Hepatocyte (in vitro differentiated cells): ENCODE measurements at regions not wholly inside any gene's neighbourhood (a gene's known extent, or its start where the extent isn't known, plus 50 kb on each side); places are given as distances from the start of the nearest gene placed in this dataset.

Experiments
- DNase-seq: peaks from one replicate; pipeline ENCODE4 v3.0.0-alpha.2; 2016; ENCODE audit warnings: low spot score
- H2AFZ ChIP-seq: fragments of 200-600 bp; sonication (generic); 2 replicates; pipeline ENCODE4 v1.6.0; 2016; ENCODE audit warnings: antibody characterized with exemption, mild to moderate bottlenecking
- H3K27ac ChIP-seq: fragments of 200-600 bp; sonication (generic); 2 replicates; pipeline ENCODE4 v1.5.1; 2016; ENCODE audit warnings: mild to moderate bottlenecking
- H3K27me3 ChIP-seq: fragments of 200-600 bp; sonication (generic); 2 replicates; pipeline ENCODE4 v1.6.1; 2016
- H3K36me3 ChIP-seq: fragments of 200-600 bp; sonication (generic); replicated peaks from 2 replicates; pipeline ENCODE4 v1.5.1; 2016; ENCODE audit warnings: low read depth; ENCODE audit not compliant: insufficient read depth
- H3K4me1 ChIP-seq: fragments of 200-600 bp; sonication (generic); 2 replicates; pipeline ENCODE4 v1.5.1; 2016; ENCODE audit warnings: mild to moderate bottlenecking, moderate library complexity; ENCODE audit not compliant: insufficient read depth
- H3K4me2 ChIP-seq: fragments of 200-600 bp; sonication (generic); 2 replicates; pipeline ENCODE4 v1.6.0; 2016
- H3K4me3 ChIP-seq: fragments of 200-600 bp; sonication (generic); 2 replicates; pipeline ENCODE4 v1.5.1; 2016; ENCODE audit warnings: mild to moderate bottlenecking
- H3K79me2 ChIP-seq: fragments of 200-600 bp; sonication (generic); 2 replicates; pipeline ENCODE4 v1.6.0; 2017; ENCODE audit warnings: mild to moderate bottlenecking
- H3K9me2 ChIP-seq: fragments of 200-600 bp; sonication (generic); replicated peaks from 2 replicates; pipeline ENCODE4 v1.6.0; 2017; ENCODE audit warnings: mild to moderate bottlenecking; ENCODE audit not compliant: insufficient read depth
- H3K9me3 ChIP-seq: fragments of 200-600 bp; sonication (generic); 2 replicates; pipeline ENCODE4 v1.5.1; 2016; ENCODE audit warnings: low read depth, mild to moderate bottlenecking
- H4K20me1 ChIP-seq: fragments of 200-600 bp; sonication (generic); 2 replicates; pipeline ENCODE4 v1.6.0; 2016; ENCODE audit warnings: mild to moderate bottlenecking; ENCODE audit not compliant: insufficient read depth, poor library complexity, severe bottlenecking
- EZH2 ChIP-seq: fragments of 200-600 bp; sonication (generic); IDR thresholded peaks from 2 replicates; pipeline ENCODE4 v1.6.1; 2016; ENCODE audit warnings: antibody characterized with exemption, mild to moderate bottlenecking, borderline replicate concordance
- EZH2phosphoT487 ChIP-seq: fragments of 200-600 bp; sonication (generic); IDR thresholded peaks from one replicate; pipeline ENCODE4 v1.6.1; 2018; ENCODE audit warnings: antibody characterized with exemption, mild to moderate bottlenecking, low read depth, moderate library complexity; ENCODE audit not compliant: unreplicated experiment, severe bottlenecking
- WGBS: methylation state at CpG from one replicate; pipeline ENCODE4 v1.1.6; 2016; ENCODE audit warnings: low lambda C conversion rate; ENCODE audit errors: missing lambda C conversion rate; 5-methylcytosine and 5-hydroxymethylcytosine counted together
- TF ChIP-seq, protein P1 (sequence below): fragments of 200-600 bp; sonication (generic); IDR thresholded peaks from 2 replicates; pipeline ENCODE4 v1.5.1; 2016; ENCODE audit warnings: antibody characterized with exemption, mild to moderate bottlenecking; ENCODE audit not compliant: poor library complexity

DNA sequence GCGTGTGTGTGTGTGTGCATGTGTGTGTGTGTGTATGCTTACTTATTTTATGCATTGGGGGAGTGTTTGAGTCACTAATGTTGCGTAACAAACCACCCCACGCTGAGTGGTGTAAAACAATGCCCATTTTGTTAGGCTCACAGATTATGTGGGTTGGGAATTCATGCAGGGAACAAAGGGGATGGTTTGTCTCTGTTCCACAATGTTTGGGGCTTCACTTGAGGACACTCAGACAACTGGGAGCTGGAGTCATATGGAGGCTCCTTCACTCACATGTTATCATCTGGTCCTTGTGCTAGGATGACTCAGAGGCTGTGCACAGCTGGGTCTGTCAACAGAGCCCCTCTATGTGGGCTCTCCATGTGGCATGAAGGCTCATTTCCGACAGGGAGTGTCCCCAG is 51.3 kb upstream of the LARGE1 start:
- H3K4me2 ChIP-seq: no peak overlapping the region
- no peaks in the 10 kb centered on the region for H3K9me2 ChIP-seq
- peak; percentile 10 for DNase-seq
- no peak overlapping the region for H3K27ac ChIP-seq
- H3K27me3 ChIP-seq: no peaks in the 10 kb centered on the region
- H3K79me2 ChIP-seq: no peaks in the 10 kb centered on the region
- H3K9me3 ChIP-seq: no peaks in the 10 kb centered on the region
- no peaks in the 10 kb centered on the region for H4K20me1 ChIP-seq
- H3K4me1 ChIP-seq: no peaks in the 10 kb centered on the region
- no peak overlapping the region for H2AFZ ChIP-seq
- H3K36me3 ChIP-seq: no peaks in the 10 kb centered on the region
- 65% methylated on average over 4 of the region's 4 CpGs for WGBS
- TF ChIP-seq EZH2phosphoT487: no peak
- no peak for TF ChIP-seq EZH2
- TF ChIP-seq, protein P1, sequence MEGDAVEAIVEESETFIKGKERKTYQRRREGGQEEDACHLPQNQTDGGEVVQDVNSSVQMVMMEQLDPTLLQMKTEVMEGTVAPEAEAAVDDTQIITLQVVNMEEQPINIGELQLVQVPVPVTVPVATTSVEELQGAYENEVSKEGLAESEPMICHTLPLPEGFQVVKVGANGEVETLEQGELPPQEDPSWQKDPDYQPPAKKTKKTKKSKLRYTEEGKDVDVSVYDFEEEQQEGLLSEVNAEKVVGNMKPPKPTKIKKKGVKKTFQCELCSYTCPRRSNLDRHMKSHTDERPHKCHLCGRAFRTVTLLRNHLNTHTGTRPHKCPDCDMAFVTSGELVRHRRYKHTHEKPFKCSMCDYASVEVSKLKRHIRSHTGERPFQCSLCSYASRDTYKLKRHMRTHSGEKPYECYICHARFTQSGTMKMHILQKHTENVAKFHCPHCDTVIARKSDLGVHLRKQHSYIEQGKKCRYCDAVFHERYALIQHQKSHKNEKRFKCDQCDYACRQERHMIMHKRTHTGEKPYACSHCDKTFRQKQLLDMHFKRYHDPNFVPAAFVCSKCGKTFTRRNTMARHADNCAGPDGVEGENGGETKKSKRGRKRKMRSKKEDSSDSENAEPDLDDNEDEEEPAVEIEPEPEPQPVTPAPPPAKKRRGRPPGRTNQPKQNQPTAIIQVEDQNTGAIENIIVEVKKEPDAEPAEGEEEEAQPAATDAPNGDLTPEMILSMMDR: no peak
- H3K4me3 ChIP-seq: no peak overlapping the region

DNA sequence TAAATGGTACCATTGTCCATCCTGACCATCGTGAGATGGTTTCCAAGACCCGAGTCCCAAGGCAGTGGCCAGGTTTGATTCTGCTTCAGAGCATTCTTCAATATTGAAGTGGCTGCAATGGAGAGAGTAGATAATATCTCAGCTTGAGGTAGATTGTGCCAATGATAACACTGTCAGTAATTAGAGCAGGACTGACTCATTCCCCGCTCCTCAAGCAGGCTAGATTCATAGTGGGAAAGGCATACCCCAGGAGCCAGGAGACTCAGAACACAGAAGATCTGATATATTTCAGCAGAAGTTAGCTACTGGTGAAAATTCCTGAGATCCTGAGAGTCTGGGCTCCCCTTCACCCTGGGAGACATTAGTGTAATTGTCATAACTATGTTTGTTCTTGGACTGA is 55.6 kb upstream of the LARGE1 start:
- Histone ChIP-seq H3K4me2 (no peak overlapping the region), H2AFZ (no peak overlapping the region), H3K4me1 (no peaks in the 10 kb centered on the region), H3K9me3 (no peaks in the 10 kb centered on the region), H3K4me3 (no peak overlapping the region), H3K9me2 (no peaks in the 10 kb centered on the region), H3K79me2 (no peaks in the 10 kb centered on the region), H3K36me3 (no peaks in the 10 kb centered on the region), H3K27me3 (no peaks in the 10 kb centered on the region), H3K27ac (no peak overlapping the region), H4K20me1 (no peaks in the 10 kb centered on the region)
- DNase-seq: no peak
- WGBS: 73% methylated on average over 3 of the region's 3 CpGs
- TF ChIP-seq EZH2: no peak
- TF ChIP-seq, protein P1: no peak
- TF ChIP-seq EZH2phosphoT487: no peak

DNA sequence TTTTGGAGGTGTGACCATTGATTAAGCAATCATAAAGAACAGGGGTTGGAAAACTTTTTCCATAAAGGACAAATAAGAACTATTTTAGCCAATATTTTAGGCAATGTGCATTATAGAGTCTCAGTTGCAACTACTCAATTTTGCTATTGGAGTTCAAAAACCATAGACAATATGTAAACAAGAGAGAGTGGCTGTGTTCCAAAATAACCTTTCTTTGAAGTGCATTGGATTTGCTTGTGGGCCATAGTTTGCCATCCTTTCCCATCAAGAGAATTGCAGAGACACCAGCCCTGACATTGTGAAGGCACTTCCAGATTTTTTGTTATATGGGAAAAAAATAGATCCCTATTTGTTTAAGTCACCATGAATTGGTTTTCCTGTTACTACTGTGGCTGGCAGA is 63.3 kb upstream of the LARGE1 start:
- no peaks in the 10 kb centered on the region for H3K27me3 ChIP-seq
- TF ChIP-seq EZH2 (no peak), EZH2phosphoT487 (no peak)
- TF ChIP-seq, protein P1: no peak
- H3K4me1 ChIP-seq: no peaks in the 10 kb centered on the region
- no peak overlapping the region for H2AFZ ChIP-seq
- H3K9me3 ChIP-seq: no peaks in the 10 kb centered on the region
- DNase-seq: no peak
- H4K20me1 ChIP-seq: no peaks in the 10 kb centered on the region
- H3K36me3 ChIP-seq: no peaks in the 10 kb centered on the region
- H3K79me2 ChIP-seq: no peaks in the 10 kb centered on the region
- no peak overlapping the region for H3K4me3 ChIP-seq
- no peaks in the 10 kb centered on the region for H3K9me2 ChIP-seq
- no peak overlapping the region for H3K4me2 ChIP-seq
- no peak overlapping the region for H3K27ac ChIP-seq

DNA sequence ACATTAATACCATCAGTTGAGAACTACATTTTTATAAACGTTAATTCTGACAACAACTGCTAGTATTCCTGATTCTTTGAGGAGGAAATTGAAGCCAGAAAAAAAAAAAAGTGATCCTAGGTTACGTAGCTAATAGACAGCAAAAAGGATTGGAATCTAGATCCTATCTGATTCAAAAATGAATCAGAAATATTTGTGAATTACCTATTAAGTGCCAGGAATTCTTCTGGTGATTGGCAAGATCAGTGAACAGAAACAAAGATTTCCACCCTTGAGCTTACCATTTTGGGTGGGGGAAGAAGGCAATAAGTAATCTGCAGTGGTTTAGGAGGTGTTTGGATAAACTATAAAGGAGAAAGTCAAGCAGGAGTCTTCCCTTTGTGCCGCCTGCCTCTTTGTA is 63.9 kb upstream of the LARGE1 start:
- Histone ChIP-seq H3K9me2 (no peaks in the 10 kb centered on the region), H3K4me3 (no peak overlapping the region), H3K79me2 (no peaks in the 10 kb centered on the region), H3K4me2 (no peak overlapping the region), H2AFZ (no peak overlapping the region), H3K27me3 (no peaks in the 10 kb centered on the region), H4K20me1 (no peaks in the 10 kb centered on the region), H3K36me3 (no peaks in the 10 kb centered on the region), H3K4me1 (no peaks in the 10 kb centered on the region), H3K27ac (no peak overlapping the region), H3K9me3 (no peaks in the 10 kb centered on the region)
- DNase-seq: no peak
- 85% methylated on average over 3 of the region's 3 CpGs for WGBS
- TF ChIP-seq EZH2: no peak
- TF ChIP-seq, protein P1: no peak
- TF ChIP-seq EZH2phosphoT487: no peak
